GM12875 (cell line): ENCODE measurements at regions not wholly inside any gene's neighbourhood (a gene's known extent, or its start where the extent isn't known, plus 50 kb on each side); places are given as distances from the start of the nearest gene placed in this dataset.

Source experiments
- H3K4me3 ChIP-seq: one replicate; pipeline ENCODE4 v1.5.1; 2011; ENCODE audit warnings: low read depth, low read length, control low read depth
- TF ChIP-seq, protein P1 (sequence below): IDR thresholded peaks from 2 replicates; pipeline ENCODE4 v1.5.1; 2011; ENCODE audit warnings: low read depth, mild to moderate bottlenecking, control low read depth, inconsistent platforms, low read length, moderate library complexity, borderline replicate concordance; ENCODE audit not compliant: insufficient read depth

DNA sequence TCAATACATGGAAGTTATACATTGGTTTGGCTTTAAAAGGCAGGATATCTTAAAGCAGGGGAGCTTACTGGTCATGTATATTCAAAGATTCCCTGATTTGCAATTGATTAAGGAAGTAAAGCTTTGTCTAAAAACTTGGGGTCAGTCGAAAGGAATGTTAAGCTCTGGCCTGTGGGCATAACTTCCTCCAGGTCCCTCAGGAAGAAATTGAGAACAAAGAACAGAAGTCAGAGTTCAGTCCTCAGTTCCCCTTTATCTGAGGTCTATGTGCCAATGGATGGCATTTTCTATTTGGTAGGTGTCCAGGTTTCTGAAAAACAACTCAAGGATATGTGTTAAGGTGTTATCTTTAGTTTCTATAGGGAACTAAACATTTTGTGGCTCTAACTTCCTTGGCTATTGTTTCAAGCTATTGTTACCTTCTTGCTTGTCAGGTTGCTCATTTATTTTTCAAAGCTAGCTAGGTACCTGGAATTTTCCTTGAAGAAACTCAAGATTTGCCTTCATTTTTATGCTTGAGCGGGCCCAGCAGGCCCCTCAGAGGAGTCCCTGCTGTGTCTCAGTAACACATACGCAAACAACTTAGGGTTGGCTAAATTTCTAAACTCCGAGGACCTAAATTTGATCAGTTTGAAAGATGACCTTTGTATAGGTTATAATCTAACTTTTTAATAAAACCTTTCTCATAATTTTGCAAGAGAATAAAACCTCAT lies 135.0 kb upstream of the UBE2E2 start:
- no peak overlapping the region for H3K4me3 ChIP-seq
- TF ChIP-seq, protein P1, sequence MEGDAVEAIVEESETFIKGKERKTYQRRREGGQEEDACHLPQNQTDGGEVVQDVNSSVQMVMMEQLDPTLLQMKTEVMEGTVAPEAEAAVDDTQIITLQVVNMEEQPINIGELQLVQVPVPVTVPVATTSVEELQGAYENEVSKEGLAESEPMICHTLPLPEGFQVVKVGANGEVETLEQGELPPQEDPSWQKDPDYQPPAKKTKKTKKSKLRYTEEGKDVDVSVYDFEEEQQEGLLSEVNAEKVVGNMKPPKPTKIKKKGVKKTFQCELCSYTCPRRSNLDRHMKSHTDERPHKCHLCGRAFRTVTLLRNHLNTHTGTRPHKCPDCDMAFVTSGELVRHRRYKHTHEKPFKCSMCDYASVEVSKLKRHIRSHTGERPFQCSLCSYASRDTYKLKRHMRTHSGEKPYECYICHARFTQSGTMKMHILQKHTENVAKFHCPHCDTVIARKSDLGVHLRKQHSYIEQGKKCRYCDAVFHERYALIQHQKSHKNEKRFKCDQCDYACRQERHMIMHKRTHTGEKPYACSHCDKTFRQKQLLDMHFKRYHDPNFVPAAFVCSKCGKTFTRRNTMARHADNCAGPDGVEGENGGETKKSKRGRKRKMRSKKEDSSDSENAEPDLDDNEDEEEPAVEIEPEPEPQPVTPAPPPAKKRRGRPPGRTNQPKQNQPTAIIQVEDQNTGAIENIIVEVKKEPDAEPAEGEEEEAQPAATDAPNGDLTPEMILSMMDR, result no peak

DNA sequence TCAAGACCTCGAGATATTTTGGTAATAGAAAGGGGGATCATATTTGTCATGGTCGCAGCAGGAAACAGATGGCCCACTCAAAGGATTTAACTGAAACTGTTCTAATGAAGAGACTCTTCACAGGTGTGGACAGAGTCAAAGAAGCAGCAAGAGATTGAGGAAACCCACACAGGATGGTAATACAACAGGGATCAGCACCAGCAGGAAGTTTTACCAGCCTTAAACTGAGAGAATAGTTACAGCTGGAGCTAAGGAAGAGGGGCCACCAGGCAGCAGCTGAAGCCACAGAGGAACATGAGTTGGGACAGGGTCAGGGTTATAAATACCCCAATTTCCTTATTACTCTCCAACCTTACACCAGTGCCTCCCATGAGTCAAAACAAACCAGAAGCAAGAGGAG lies 131.8 kb upstream of the UBE2E2 start:
- TF ChIP-seq, protein P1, result no peak
- no peak overlapping the region for H3K4me3 ChIP-seq

DNA sequence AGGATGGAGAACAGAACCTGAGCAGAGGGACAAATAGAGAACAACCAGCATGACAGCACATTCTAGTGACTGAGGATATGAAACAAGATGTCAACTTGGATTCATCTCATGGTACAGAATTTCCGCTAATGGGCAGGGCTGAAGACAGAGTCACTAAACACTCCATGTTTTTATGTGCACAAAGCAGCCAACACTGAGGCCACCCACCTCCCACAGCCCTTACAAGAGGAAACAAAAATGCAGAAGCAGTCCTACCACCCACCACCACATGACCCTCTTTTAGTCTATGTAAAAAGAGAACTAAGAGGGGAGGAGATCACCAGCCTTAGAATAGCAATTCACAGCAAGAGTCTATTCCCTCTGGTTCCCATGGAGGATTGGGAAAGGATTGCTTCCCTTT lies 131.4 kb upstream of the UBE2E2 start:
- no peak overlapping the region for H3K4me3 ChIP-seq
- TF ChIP-seq, protein P1, result no peak

DNA sequence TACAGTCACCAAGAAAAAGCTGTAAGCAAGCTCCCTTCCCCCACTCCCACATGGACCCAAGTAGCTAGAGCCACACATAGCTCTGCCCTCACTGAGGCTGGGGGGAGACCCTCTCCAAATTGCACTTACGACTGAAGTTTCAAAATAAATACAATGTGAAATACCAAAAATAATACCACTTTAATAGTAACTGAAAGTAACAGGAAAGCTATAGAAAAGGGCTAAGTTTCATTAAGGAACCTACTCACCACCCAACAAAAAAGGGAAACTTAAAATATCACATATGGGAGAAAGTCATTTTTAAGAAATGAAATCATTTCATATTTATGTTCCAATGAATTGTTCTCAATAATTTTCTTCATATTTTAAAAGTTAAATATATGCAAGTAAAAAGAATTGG lies 130.4 kb upstream of the UBE2E2 start:
- TF ChIP-seq, protein P1, result no peak

DNA sequence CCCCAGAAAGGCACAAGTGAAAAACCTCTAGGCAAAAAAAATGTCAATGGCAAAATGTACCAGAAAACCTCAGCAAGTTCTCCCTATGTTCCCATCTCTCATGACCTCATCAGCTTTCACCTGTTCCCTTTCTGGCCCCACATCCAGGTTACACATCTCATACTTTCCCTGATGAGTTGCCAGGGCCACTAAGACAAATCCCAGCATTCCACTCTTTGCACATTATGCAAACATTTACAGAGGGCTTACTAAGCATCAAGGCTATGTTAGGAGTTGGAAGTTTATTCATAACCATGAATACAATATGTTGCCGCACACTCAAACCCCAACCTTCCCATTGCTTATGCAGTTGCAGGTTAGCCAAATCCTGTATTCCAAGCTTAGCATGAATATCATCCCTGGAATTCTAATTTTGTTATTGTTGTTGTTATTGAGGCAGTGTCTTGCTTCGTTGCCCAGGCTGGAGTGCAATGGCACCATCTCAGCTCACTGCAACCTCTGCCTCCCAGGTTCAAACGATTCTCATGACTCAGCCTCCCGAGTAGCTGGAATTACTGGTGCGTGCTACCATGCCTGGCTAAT lies 129.3 kb upstream of the UBE2E2 start:
- TF ChIP-seq, protein P1, result no peak
- no peak overlapping the region for H3K4me3 ChIP-seq

More for the DNA sequence above, 130.4 kb upstream of the UBE2E2 start:
- no peak overlapping the region for H3K4me3 ChIP-seq

DNA sequence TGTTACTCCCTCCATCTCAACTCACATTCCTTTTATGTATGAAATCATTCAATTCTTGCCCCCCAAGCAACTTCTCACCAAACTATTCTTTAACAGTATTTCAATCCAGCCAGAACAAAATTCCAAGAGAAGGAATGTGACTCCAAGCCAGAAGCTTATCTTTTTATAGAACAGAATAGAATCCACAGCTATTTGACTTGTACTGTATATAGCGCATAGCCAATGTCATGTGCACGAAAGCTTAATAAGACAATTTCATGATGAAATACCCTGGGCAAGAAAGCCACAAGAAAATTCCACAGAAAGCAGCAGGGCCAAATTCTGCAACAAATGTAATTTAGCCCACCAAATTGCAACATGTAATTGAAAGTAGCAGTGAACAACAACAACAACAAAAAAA lies 127.6 kb upstream of the UBE2E2 start:
- H3K4me3 ChIP-seq, result no peak overlapping the region
- TF ChIP-seq, protein P1, result no peak

DNA sequence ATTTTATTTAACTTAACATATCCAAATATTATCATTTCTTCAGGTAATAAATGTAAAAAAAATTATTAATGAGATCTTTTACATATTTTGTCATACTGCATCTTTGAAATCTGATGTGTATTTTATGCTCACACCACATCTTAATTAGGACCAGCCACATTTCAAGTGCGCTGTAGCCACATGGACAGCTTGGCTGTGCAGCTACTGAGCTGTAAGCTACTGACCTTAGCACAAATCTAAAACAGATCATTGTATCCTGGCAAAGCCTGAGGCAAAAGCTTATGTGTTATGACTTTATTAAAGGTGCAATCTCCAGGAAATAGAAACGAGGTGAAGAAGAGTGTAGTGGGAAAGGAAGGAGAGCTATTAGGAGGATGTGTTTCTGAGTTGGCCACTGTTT lies 126.7 kb upstream of the UBE2E2 start:
- H3K4me3 ChIP-seq, result no peak overlapping the region

More for the DNA sequence above, 126.7 kb upstream of the UBE2E2 start:
- TF ChIP-seq, protein P1, result no peak
